Uterus (tissue), 2 donors: ENCODE measurements at regions not wholly inside any gene's neighbourhood (a gene's known extent, or its start where the extent isn't known, plus 50 kb on each side); places are given as distances from the start of the nearest gene placed in this dataset.

Experiments used
- CTCF ChIP-seq, 4 experiments: fragments of 200-600 bp in 2 of 4; fragments of 450-650 bp in 2 of 4; sonication (generic) in 2 of 4; IDR thresholded peaks; one replicate each; pipeline ENCODE4 v1.5.1; 2016 to 2019; ENCODE audit warnings: antibody characterized with exemption in 4 of 4, mild to moderate bottlenecking in 2 of 4, moderate library complexity in 1 of 4
- POLR2A ChIP-seq, 2 donors: fragments of 450-650 bp; IDR thresholded peaks; one replicate each; pipeline ENCODE4 v1.6.1; 2016; ENCODE audit warnings: antibody characterized with exemption in 2 of 2, mild to moderate bottlenecking in 1 of 2, moderate library complexity in 1 of 2

- TF ChIP-seq CTCF (IDR thresholded peaks at IDR 0.05) (no peak), POLR2A (IDR thresholded peaks at IDR 0.05) (no peak)
These were observed 665.2 kb upstream of the ACO1 start for GRCh38 chr9:31719262-31719661.
